H9 (cell line): ENCODE measurements at regions not wholly inside any gene's neighbourhood (a gene's known extent, or its start where the extent isn't known, plus 50 kb on each side); places are given as distances from the start of the nearest gene placed in this dataset.

Experiments
- DNase-seq: peaks from one replicate; pipeline ENCODE4 v3.0.0-alpha.2; 2017
- H2AFZ ChIP-seq: one replicate; pipeline ENCODE4 v1.6.1; 2013; ENCODE audit warnings: mild to moderate bottlenecking, low read length, control low read depth, moderate library complexity
- H2AK5ac ChIP-seq: 2 replicates; pipeline ENCODE4 v1.6.1; 2013; ENCODE audit warnings: low read length, control low read depth, mixed read lengths; ENCODE audit not compliant: insufficient read length
- H2BK120ac ChIP-seq: one replicate; pipeline ENCODE4 v1.6.1; 2013; ENCODE audit warnings: low read depth, mild to moderate bottlenecking, low read length, control low read depth, inconsistent platforms; ENCODE audit not compliant: poor library complexity, severe bottlenecking
- H2BK12ac ChIP-seq: 2 replicates; pipeline ENCODE4 v1.6.1; 2013; ENCODE audit warnings: low read length, control low read depth, mixed read lengths, low read depth; ENCODE audit not compliant: insufficient read length
- H2BK15ac ChIP-seq: 2 replicates; pipeline ENCODE4 v1.6.1; 2013; ENCODE audit warnings: low read depth, low read length, control low read depth
- H2BK20ac ChIP-seq: one replicate; pipeline ENCODE4 v1.6.1; 2013; ENCODE audit warnings: low read depth, mild to moderate bottlenecking, low read length, control low read depth, inconsistent platforms; ENCODE audit not compliant: poor library complexity, severe bottlenecking
- H2BK5ac ChIP-seq: 2 replicates; pipeline ENCODE4 v1.6.1; 2013; ENCODE audit warnings: low read length, control low read depth, mixed read lengths; ENCODE audit not compliant: insufficient read length
- H3K14ac ChIP-seq: 2 replicates; pipeline ENCODE4 v1.6.1; 2013; ENCODE audit warnings: low read length, control low read depth; ENCODE audit not compliant: insufficient read depth
- H3K18ac ChIP-seq: 2 replicates; pipeline ENCODE4 v1.6.1; 2013; ENCODE audit warnings: low read depth, mild to moderate bottlenecking, mixed read lengths, low read length, control low read depth; ENCODE audit not compliant: insufficient read length
- H3K23ac ChIP-seq: 2 replicates; pipeline ENCODE4 v1.6.1; 2013; ENCODE audit warnings: low read length, control low read depth, mixed read lengths, low read depth; ENCODE audit not compliant: insufficient read length
- H3K23me2 ChIP-seq: 2 replicates; pipeline ENCODE4 v1.6.1; 2013; ENCODE audit warnings: low read depth, mild to moderate bottlenecking, mixed read lengths, low read length, control low read depth; ENCODE audit not compliant: insufficient read length, poor library complexity, severe bottlenecking
- H3K27ac ChIP-seq: 2 replicates; pipeline ENCODE4 v1.5.1; 2013; ENCODE audit warnings: low read length, control low read depth, mixed read lengths, low read depth; ENCODE audit not compliant: insufficient read length
- H3K27me3 ChIP-seq: 2 replicates; pipeline ENCODE4 v1.6.1; 2013; ENCODE audit warnings: low read length, control low read depth, inconsistent platforms; ENCODE audit not compliant: insufficient read depth
- H3K4ac ChIP-seq: 2 replicates; pipeline ENCODE4 v1.6.1; 2013; ENCODE audit warnings: low read depth, mild to moderate bottlenecking, control low read depth, inconsistent platforms, low read length, moderate library complexity
- H3K4me1 ChIP-seq: 2 replicates; pipeline ENCODE4 v1.6.1; 2013; ENCODE audit warnings: low read length, control low read depth, inconsistent platforms; ENCODE audit not compliant: insufficient read depth
- H3K4me2 ChIP-seq: 2 replicates; pipeline ENCODE4 v1.6.1; 2013; ENCODE audit warnings: low read length, control low read depth, mixed read lengths; ENCODE audit not compliant: insufficient read length, insufficient read depth
- H3K56ac ChIP-seq: 2 replicates; pipeline ENCODE4 v1.6.1; 2013; ENCODE audit warnings: low read depth, mild to moderate bottlenecking, mixed read lengths, low read length, control low read depth; ENCODE audit not compliant: insufficient read length
- H3K79me1 ChIP-seq: 2 replicates; pipeline ENCODE4 v1.6.1; 2013; ENCODE audit warnings: low read depth, mild to moderate bottlenecking, moderate library complexity, low read length, control low read depth, inconsistent platforms; ENCODE audit not compliant: insufficient read depth, poor library complexity, severe bottlenecking
- H3K79me2 ChIP-seq: 2 replicates; pipeline ENCODE4 v1.6.1; 2013; ENCODE audit warnings: low read length, control low read depth, inconsistent platforms; ENCODE audit not compliant: insufficient read depth
- H3K9ac ChIP-seq: 2 replicates; pipeline ENCODE4 v1.6.1; 2013; ENCODE audit warnings: low read length, control low read depth, mixed read lengths; ENCODE audit not compliant: insufficient read length; ENCODE audit errors: extremely low read depth
- H3K9me3 ChIP-seq: one replicate; pipeline ENCODE4 v1.6.1; 2013; ENCODE audit warnings: low read depth, low read length, inconsistent platforms; ENCODE audit not compliant: control insufficient read depth
- H3T11ph ChIP-seq: one replicate; pipeline ENCODE4 v1.6.1; 2013; ENCODE audit warnings: mild to moderate bottlenecking, low read length, control low read depth, inconsistent platforms
- H4K20me1 ChIP-seq: one replicate; pipeline ENCODE4 v1.6.1; 2013; ENCODE audit not compliant: control insufficient read depth, insufficient read length, insufficient read depth
- H4K5ac ChIP-seq: 2 replicates; pipeline ENCODE4 v1.6.1; 2013; ENCODE audit warnings: low read depth, mild to moderate bottlenecking, mixed read lengths, low read length, control low read depth; ENCODE audit not compliant: insufficient read length
- H4K8ac ChIP-seq: replicated peaks from 2 replicates; pipeline ENCODE4 v1.6.1; 2013; ENCODE audit warnings: low read length, control low read depth, mixed read lengths, low read depth; ENCODE audit not compliant: insufficient read length
- H4K91ac ChIP-seq: 2 replicates; pipeline ENCODE4 v1.6.1; 2013; ENCODE audit warnings: low read depth, mild to moderate bottlenecking, moderate library complexity, mixed read lengths, low read length, control low read depth; ENCODE audit not compliant: insufficient read length
- H3K27ac Mint-ChIP-seq, 3 experiments: 2 replicates in 2 of 3; 3 replicates in 1 of 3; pipeline ENCODE4 v1.8.0; 2020 to 2021; ENCODE audit warnings: mixed read lengths in 3 of 3, mild to moderate bottlenecking in 1 of 3, moderate library complexity in 1 of 3
- H3K27me3 Mint-ChIP-seq: 2 replicates; pipeline ENCODE4 v1.8.0; 2021; ENCODE audit warnings: low read depth, mild to moderate bottlenecking, moderate library complexity, mixed read lengths
- H3K36me3 Mint-ChIP-seq, 3 experiments: 2 replicates in 2 of 3; 3 replicates in 1 of 3; pipeline ENCODE4 v1.8.0; 2020 to 2021; ENCODE audit warnings: low read depth in 3 of 3, mixed read lengths in 3 of 3; ENCODE audit not compliant: insufficient read depth in 1 of 3
- H3K4me1 Mint-ChIP-seq, 2 experiments: 2 replicates each; pipeline ENCODE4 v1.8.0; 2020; ENCODE audit warnings: mixed read lengths in 2 of 2
- H3K4me3 Mint-ChIP-seq, 2 experiments: 2 replicates in 1 of 2; 3 replicates in 1 of 2; pipeline ENCODE4 v1.8.0; 2020 to 2021; ENCODE audit warnings: mild to moderate bottlenecking in 2 of 2, mixed read lengths in 2 of 2, moderate library complexity in 1 of 2
- H3K9me3 Mint-ChIP-seq, 2 experiments: 2 replicates in 1 of 2; 3 replicates in 1 of 2; pipeline ENCODE4 v1.8.0; 2020; ENCODE audit warnings: mild to moderate bottlenecking in 2 of 2, mixed read lengths in 2 of 2, moderate library complexity in 1 of 2
- CTCF ChIP-seq: fragments of 200-600 bp; sonication (generic); conservative IDR thresholded peaks from 3 replicates; pipeline ENCODE4 v1.8.0; 2021; ENCODE audit warnings: antibody characterized with exemption, mild to moderate bottlenecking
- WGBS: extraction: QIAGEN DNeasy Blood & Tissue Kit; methylation state at CpG from one replicate; pipeline ENCODE4 v1.1.7; 2013; ENCODE audit warnings: missing lambda C conversion rate, low lambda C conversion rate, mixed read lengths; ENCODE audit not compliant: insufficient read length; ENCODE audit errors: extremely low coverage; 5-methylcytosine and 5-hydroxymethylcytosine counted together

DNA sequence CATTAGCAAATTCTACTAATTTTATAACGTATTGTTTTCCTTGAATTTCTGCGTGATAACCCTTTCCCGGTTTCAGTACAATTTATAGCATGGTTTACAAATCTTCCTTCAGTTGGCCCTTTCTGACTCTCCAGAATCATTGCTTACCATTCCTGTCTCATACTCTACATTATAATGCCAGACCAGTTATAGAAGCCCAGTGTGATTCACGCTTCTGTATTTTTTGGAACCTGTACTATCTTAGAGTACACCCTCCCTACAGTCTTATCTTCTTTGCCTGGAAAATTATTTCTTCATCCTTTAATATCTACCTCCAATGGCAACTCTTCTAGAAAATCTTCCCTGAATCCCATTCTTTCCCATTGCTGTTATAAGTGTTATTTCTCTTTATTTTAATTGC, 391.6 kb upstream of the SYT4 start:
- no peaks in the 10 kb centered on the region for H3K36me3 Mint-ChIP-seq
- Histone ChIP-seq H4K20me1 (no peaks in the 10 kb centered on the region), H2BK15ac (no peak overlapping the region), H2BK20ac (no peak overlapping the region), H3K9ac (no peak overlapping the region), H2BK120ac (no peak overlapping the region), H3K23ac (no peak overlapping the region), H3K56ac (no peak overlapping the region), H3K27ac (no peak overlapping the region), H3K4ac (no peak overlapping the region), H3K4me2 (no peak overlapping the region), H3K23me2 (no peaks in the 10 kb centered on the region), H2AFZ (no peak overlapping the region), H2BK12ac (no peak overlapping the region), H4K5ac (no peak overlapping the region), H4K8ac (no peak overlapping the region), H3K9me3 (no peaks in the 10 kb centered on the region), H3K4me1 (no peaks in the 10 kb centered on the region), H2AK5ac (no peak overlapping the region), H3K18ac (no peak overlapping the region), H3K79me2 (no peaks in the 10 kb centered on the region), H3K14ac (no peak overlapping the region), H3K27me3 (no peaks in the 10 kb centered on the region), H4K91ac (no peak overlapping the region), H3T11ph (no peak overlapping the region), H3K79me1 (no peaks in the 10 kb centered on the region), H2BK5ac (no peak overlapping the region)
- no peak overlapping the region for H3K27ac Mint-ChIP-seq
- H3K9me3 Mint-ChIP-seq, result no peaks in the 10 kb centered on the region
- no peaks in the 10 kb centered on the region for H3K27me3 Mint-ChIP-seq
- H3K4me1 Mint-ChIP-seq, result peaks cover 3 to 10% of the 10 kb centered on the region in 2 experiments; a peak in 3 of 4 replicates
- TF ChIP-seq CTCF, result no peak
- no peak for DNase-seq
- no CpG with 5 or more reads among the region's 4 CpGs for WGBS
- H3K4me3 Mint-ChIP-seq, result no peak overlapping the region
